DND-41 (cell line): ENCODE measurements at regions not wholly inside any gene's neighbourhood (a gene's known extent, or its start where the extent isn't known, plus 50 kb on each side); places are given as distances from the start of the nearest gene placed in this dataset.

Experiments
- CTCF ChIP-seq: IDR thresholded peaks from 2 replicates; pipeline ENCODE4 v1.5.1; 2012; ENCODE audit warnings: borderline replicate concordance, low read length, moderate library complexity, mild to moderate bottlenecking; ENCODE audit not compliant: poor library complexity, severe bottlenecking; ENCODE audit errors: extremely low read depth
- EZH2 ChIP-seq: IDR thresholded peaks from 3 replicates; pipeline ENCODE4 v1.6.1; 2012; ENCODE audit warnings: borderline replicate concordance, low read depth, mild to moderate bottlenecking, moderate library complexity, low read length, inconsistent platforms; ENCODE audit not compliant: severe bottlenecking

GRCh38 chr1:55706397-55706796, 491.2 kb upstream of the USP24 start:
- TF ChIP-seq CTCF (no peak), EZH2 (no peak)
